CD4-positive, alpha-beta T cell treated with Interleukin-6 at 100 ng/mL for 8 hours (primary cell): ENCODE measurements at regions not wholly inside any gene's neighbourhood (a gene's known extent, or its start where the extent isn't known, plus 50 kb on each side); places are given as distances from the start of the nearest gene placed in this dataset.

Experiments
- DNase-seq: peaks from one replicate; pipeline ENCODE4 v3.0.0-alpha.2; 2020; ENCODE audit warnings: mixed read lengths, low spot score

DNA sequence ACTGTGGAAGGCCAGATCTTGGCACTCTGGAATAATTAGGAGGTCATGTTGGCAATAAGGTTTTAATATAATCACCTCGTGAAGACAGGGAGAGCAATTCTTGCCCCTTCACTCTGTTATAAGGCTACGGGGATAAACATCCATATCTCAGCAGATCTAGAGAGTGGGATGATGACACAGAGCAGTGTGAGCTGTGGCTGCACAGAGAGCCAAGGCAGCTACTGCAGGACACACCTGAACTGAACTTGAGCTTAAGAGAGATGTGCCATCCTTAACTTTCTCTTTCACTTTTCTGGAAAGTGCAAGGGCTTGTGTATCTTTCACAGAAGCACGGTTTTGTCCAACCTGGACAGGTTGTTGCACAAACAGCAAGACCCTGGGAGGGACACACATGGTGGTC, 174.7 kb downstream of the GATA3 start:
- peak; percentile 6 for DNase-seq

- no peak for DNase-seq
Observed at GRCh38 chr10:8230902-8231301, 176.4 kb downstream of the GATA3 start.

DNA sequence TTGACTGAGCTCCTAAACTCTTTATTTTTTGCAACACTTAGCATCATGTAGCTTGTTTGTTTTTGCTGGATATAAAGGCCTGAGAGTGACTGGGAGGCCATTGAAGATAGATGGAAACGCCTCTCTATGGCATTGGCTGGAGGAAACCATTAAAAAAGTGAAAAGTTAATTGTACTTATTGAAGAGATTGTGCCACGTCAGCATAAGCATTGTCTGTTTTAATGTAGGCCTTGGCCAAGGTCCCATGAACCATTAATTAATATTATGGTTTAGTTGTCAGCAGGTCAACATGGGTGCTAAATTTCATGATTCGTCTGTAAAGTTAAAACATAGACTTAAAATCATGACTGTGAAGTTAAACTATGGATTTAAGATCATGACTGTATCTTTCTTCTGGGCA, 178.6 kb downstream of the GATA3 start:
- no peak for DNase-seq

DNA sequence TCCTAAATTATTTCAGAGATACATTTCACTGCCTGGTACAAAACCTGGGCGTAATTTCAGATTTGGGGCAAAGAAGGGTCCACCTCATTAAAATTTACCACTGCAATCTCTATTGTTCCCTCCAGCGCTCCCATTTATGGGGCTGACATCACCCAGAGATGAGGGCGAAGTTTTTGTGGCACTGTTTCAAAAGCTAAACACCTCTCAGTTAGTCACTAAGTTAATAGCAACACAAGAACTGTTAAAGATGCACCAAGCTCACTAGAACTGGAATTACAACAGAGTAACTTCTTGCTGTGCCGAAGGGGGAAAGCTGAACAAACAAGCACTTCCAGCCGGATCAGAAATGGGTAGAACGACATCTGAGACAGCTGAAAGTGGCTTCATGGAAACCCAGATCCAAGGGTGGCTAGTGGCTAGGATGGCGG, 179.4 kb downstream of the GATA3 start:
- DNase-seq: no peak

DNA sequence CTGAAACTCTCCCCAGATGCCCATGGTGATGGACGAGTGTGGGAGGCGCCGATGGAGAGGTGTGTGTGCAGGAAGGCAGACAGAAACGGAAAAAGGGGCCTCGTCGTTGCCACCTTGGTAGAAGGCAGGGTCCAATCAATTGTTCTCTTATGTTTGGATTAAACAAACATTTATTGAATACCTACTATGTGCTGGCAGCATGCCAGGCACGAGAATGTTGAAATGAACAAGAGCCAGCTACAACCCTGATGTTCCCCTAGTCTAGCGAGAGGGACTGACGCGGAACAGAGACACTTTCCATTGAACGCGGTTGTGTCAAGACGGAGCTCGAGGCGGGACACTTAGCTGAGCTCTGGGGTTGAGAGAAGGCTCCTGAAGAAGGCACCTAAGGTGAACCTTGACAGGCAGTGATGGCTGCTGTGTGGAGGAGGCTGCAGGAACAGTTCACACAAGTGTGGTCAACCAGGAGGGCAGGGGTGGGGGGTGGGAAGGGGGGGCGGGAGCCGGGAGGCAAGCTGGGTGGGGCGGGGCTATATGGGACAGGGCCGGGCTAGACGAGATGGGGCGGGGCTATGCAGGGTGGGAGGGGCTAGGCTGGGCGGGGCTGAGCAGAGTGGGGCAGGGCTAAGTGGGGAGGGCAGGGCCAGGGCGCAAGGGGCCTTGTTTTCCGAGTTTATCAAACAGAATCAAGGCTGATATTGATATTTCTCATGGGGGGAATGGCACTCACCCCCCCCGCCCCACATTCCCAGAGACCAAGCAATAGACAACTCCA, 181.0 kb downstream of the GATA3 start:
- DNase-seq: no peak

DNA sequence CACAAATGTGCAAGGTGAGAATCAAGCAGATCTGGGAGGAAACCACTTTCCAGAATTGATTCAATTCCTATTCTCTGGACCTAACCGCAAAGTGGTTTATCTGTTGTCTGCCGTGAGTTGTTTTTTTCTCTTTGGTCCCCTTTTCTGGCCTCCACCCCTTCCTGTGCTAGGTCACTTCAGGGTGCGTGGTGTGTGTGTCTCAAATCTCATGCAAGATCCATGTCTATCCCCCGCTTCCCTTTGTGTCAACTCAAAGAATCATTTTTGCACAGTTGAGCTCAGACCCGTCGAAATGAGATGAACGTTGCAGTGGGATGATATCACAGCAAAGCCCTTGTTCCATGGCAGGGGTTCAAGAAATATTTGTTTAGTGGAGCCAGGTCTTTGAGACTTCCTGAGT, 184.5 kb downstream of the GATA3 start:
- peak; percentile 15 for DNase-seq

DNA sequence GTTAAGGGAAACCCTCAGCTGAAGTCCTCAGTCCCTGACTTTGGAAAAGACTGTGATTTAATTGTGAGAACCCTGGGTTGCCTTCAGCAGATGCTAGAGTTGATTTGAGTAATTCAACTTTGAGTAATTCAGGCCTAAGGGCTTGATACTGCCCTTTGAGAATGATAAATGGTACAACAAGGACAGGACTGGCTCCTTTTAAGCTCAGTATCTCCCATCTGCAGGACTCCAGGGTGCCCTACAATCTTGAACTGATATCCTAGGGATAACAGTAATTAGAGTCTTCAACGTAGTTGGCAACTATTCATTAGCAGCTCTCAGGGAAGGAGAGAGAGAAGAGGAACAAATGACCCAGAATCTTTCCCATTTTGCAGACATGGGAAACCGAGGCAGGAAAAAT, 186.4 kb downstream of the GATA3 start:
- DNase-seq: no peak

DNA sequence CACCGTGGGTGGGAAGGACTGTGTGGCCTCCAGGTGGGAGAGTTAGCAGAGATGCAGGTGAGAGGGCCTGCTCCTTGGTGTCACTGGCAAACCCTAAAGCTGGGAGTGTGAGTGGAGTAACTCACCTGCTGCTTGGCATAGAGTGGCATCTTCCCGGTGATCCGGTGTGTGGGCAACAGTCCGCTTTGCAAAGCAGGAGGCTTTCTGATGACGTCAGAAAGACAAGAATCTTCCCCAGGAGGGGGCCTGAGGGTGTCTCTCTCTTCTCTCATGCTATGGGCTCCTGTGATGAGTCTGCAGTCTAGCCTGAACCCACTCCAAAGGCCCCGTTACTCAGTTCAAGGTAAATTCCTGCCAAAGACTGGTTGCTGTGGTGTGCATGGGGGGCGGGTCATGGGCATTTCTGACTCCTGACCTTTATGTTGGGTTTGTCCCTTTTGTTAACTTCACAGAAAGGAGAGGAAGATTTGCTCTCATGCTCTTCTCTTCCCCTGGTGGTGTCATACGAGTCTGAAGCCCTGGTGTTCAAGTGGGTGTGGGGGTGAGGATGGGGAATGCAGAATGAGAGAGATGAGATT, 187.9 kb downstream of the GATA3 start:
- no peak for DNase-seq

DNA sequence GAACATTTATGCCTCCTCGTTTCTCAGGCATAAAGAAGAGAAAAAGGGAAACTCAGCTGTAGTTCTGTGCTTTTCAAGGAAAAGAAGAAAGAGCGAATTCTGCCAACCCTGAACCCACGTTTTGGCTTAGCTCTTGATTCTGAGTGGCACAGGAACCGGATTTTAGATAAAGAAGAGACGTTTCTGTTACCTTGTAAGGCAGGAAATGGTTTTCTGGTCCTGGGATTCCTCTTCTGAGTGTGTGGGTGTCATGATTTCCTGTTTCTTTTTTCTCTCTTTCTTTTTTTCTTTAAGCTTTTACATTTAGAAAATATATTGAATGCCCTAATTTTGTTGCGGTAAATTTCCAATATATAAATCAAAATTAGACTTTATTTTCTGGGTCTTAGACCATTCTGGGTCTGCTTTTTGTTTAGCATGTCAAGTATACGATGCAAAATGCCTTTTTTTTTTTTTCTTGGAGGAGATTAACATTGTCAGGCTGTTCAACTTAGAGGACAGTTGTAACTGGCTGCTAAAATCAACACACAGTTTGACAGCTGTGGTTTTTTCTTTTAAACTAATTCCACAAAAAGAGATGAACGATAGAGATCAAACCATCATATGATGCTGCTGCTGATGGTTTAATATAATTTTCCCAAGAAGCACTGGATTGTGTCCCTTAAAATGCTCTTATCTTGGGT, 190.8 kb downstream of the GATA3 start:
- peak; percentile 60 for DNase-seq

GRCh38 chr10:8245814-8246142, 191.3 kb downstream of the GATA3 start:
- DNase-seq: no peak

GRCh38 chr10:8246548-8246947, 192.1 kb downstream of the GATA3 start:
- DNase-seq: no peak

- DNase-seq: no peak
Observed at GRCh38 chr10:8247191-8247590, 192.7 kb downstream of the GATA3 start.

GRCh38 chr10:8248868-8249267, 194.4 kb downstream of the GATA3 start:
- no peak for DNase-seq

- DNase-seq: no peak
Observed at GRCh38 chr10:8254350-8254749, 199.9 kb downstream of the GATA3 start.

GRCh38 chr10:8255301-8255700, 200.8 kb downstream of the GATA3 start:
- DNase-seq: no peak

- DNase-seq: no peak
Observed at GRCh38 chr10:8260645-8261044, 206.2 kb downstream of the GATA3 start.

- no peak for DNase-seq
Observed at GRCh38 chr10:8262317-8262716, 207.8 kb downstream of the GATA3 start.

GRCh38 chr10:8269976-8270375, 215.5 kb downstream of the GATA3 start:
- DNase-seq: no peak

- DNase-seq: no peak
Observed at GRCh38 chr10:8272794-8273425, 218.4 kb downstream of the GATA3 start.

GRCh38 chr10:8273749-8274148, 219.3 kb downstream of the GATA3 start:
- no peak for DNase-seq

- DNase-seq: no peak
Observed at GRCh38 chr10:8275911-8276310, 221.4 kb downstream of the GATA3 start.

- no peak for DNase-seq
Observed at GRCh38 chr10:8278099-8278498, 223.6 kb downstream of the GATA3 start.

DNA sequence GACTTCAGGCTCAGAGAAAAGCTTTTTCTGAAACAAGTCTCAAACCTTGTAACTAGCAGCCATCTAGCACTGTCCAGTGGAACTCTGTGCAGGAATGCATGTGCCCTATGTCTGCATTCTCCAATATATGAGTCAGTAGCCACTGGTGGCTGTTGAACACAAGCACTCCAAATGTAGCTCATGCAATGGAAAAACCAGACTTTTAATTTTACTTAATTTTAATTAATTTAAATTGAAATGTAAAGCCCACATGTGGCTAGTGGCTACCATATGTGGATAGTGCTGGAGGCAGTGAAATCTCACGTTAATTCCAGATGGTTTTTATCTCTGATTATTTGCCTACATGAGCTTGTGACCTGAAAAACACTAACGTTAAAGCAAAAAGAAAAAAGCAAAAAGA, 225.1 kb downstream of the GATA3 start:
- DNase-seq: no peak
